ENCODE measurements at regions not wholly inside any gene's neighbourhood (a gene's known extent, or its start where the extent isn't known, plus 50 kb on each side); places are given as distances from the start of the nearest gene placed in this dataset.
"Not testable (repeated sequence)": the region's sequence is repeated elsewhere in the genome, so short reads cannot be mapped to it uniquely, and the experiment has no call there.

- no peak for DNase-seq
Observed at GRCh38 chr12:85575120-85576096, 260.8 kb downstream of the RASSF9 start.

- no peak for DNase-seq
Observed at GRCh38 chr12:85580562-85581168, 255.5 kb downstream of the RASSF9 start.

GRCh38 chr12:85587158-85587557 is 249.1 kb downstream of the RASSF9 start:
- no peak for DNase-seq

- DNase-seq = no peak
Observed at GRCh38 chr12:85588221-85588620, 248.0 kb downstream of the RASSF9 start.

GRCh38 chr12:85600841-85601240 is 235.4 kb downstream of the RASSF9 start:
- no peak for DNase-seq

- no peak for DNase-seq
Observed at GRCh38 chr12:85603556-85603955, 232.7 kb downstream of the RASSF9 start.

GRCh38 chr12:85606455-85606854 is 229.8 kb downstream of the RASSF9 start:
- DNase-seq = no peak

GRCh38 chr12:85609778-85610177 is 226.4 kb downstream of the RASSF9 start:
- no peak for DNase-seq

- DNase-seq = no peak
Observed at GRCh38 chr12:85610194-85610593, 226.0 kb downstream of the RASSF9 start.

- DNase-seq = no peak
Observed at GRCh38 chr12:85616201-85616600, 220.0 kb downstream of the RASSF9 start.

- no peak for DNase-seq
Observed at GRCh38 chr12:85617307-85618091, 218.7 kb downstream of the RASSF9 start.

GRCh38 chr12:85621041-85621440 is 215.2 kb downstream of the RASSF9 start:
- no peak for DNase-seq

GRCh38 chr12:85623763-85624162 is 212.4 kb downstream of the RASSF9 start:
- DNase-seq = no peak

- no peak for DNase-seq
Observed at GRCh38 chr12:85625467-85625866, 210.7 kb downstream of the RASSF9 start.

GRCh38 chr12:85626001-85626783 is 210.0 kb downstream of the RASSF9 start:
- DNase-seq = no peak

- no peak for DNase-seq
Observed at GRCh38 chr12:85626784-85627171, 209.4 kb downstream of the RASSF9 start.

- DNase-seq = no peak
Observed at GRCh38 chr12:85627584-85627983, 208.6 kb downstream of the RASSF9 start.

- not testable (repeated sequence) for DNase-seq
Observed at GRCh38 chr12:85628562-85628961, 207.6 kb downstream of the RASSF9 start.

GRCh38 chr12:85630851-85631250 is 205.4 kb downstream of the RASSF9 start:
- DNase-seq = no peak

- no peak for DNase-seq
Observed at GRCh38 chr12:85632390-85632789, 203.8 kb downstream of the RASSF9 start.

GRCh38 chr12:85633491-85633890 is 202.7 kb downstream of the RASSF9 start:
- no peak for DNase-seq

- no peak for DNase-seq
Observed at GRCh38 chr12:85639834-85640233, 196.4 kb downstream of the RASSF9 start.

- no peak for DNase-seq
Observed at GRCh38 chr12:85641796-85642195, 194.4 kb downstream of the RASSF9 start.

All from activated CD8-positive, alpha-beta memory T cell treated with anti-CD3 and anti-CD28 coated beads, Interleukin-2, amount 50 U/mL, for 4 hours (primary cell).